ENCODE measurements at regions not wholly inside any gene's neighbourhood (a gene's known extent, or its start where the extent isn't known, plus 50 kb on each side); places are given as distances from the start of the nearest gene placed in this dataset.
A peak's percentile ranks its signal among the peaks of the same experiment; 100 is the strongest.

GRCh38 chr3:18572809-18573208, 147.7 kb upstream of the SATB1 start:
- Histone ChIP-seq H3K9me3 (ENCODE audit: control insufficient read depth, low read length) (no peaks in the 10 kb centered on the region), H3K27me3 (ENCODE audit: control insufficient read depth, insufficient read depth, low read length) (no peaks in the 10 kb centered on the region), H3K4me3 (ENCODE audit: low read depth, low read length) (no peak overlapping the region), H3K4me1 (no peaks in the 10 kb centered on the region), H3K4me2 (ENCODE audit: low read length) (no peak overlapping the region), H3K36me3 (ENCODE audit: control insufficient read depth, insufficient read depth, low read length) (no peaks in the 10 kb centered on the region), H3K27ac (no peak overlapping the region), H2AFZ (no peak overlapping the region), H3K9ac (no peak overlapping the region), H3K79me2 (no peaks in the 10 kb centered on the region)
- no peak for TF ChIP-seq CTCF (IDR thresholded peaks at IDR 0.05)

DNA sequence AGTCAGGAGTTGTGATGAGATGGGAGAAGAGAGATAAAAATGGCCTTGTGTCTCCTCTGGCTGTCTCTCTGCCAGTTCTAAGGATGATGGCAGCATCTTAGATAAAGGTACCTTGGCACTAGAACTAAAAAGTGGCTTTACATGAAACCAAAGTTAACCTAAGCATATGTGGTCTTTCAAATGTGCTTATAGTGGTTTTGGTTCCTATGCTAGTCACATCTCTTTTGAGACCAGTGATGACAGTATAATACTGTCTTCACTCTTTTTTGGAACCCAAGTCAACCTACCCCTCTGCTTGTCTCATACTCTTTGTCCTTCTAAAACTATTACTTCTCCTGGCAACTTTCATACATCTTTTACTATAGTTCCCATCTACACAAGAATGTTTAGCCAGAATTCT, 142.2 kb upstream of the SATB1 start:
- Histone ChIP-seq H3K27me3 (ENCODE audit: control insufficient read depth, insufficient read depth, low read length) (no peaks in the 10 kb centered on the region), H3K4me1 (no peaks in the 10 kb centered on the region), H3K27ac (no peak overlapping the region), H3K79me2 (no peaks in the 10 kb centered on the region), H3K9ac (no peak overlapping the region), H3K4me2 (ENCODE audit: low read length) (no peak overlapping the region), H2AFZ (no peak overlapping the region), H3K36me3 (ENCODE audit: control insufficient read depth, insufficient read depth, low read length) (no peaks in the 10 kb centered on the region), H3K9me3 (ENCODE audit: control insufficient read depth, low read length) (no peaks in the 10 kb centered on the region), H3K4me3 (ENCODE audit: low read depth, low read length) (no peak overlapping the region)
- no peak for TF ChIP-seq CTCF (IDR thresholded peaks at IDR 0.05)

- Histone ChIP-seq H3K27ac (no peak overlapping the region), H3K9ac (no peak overlapping the region), H3K4me2 (ENCODE audit: low read length) (no peak overlapping the region), H3K4me3 (ENCODE audit: low read depth, low read length) (no peak overlapping the region), H3K79me2 (no peaks in the 10 kb centered on the region), H3K36me3 (ENCODE audit: control insufficient read depth, insufficient read depth, low read length) (no peaks in the 10 kb centered on the region), H2AFZ (no peak overlapping the region), H3K4me1 (no peaks in the 10 kb centered on the region), H3K27me3 (ENCODE audit: control insufficient read depth, insufficient read depth, low read length) (no peaks in the 10 kb centered on the region), H3K9me3 (ENCODE audit: control insufficient read depth, low read length) (no peaks in the 10 kb centered on the region)
- no peak for TF ChIP-seq CTCF (IDR thresholded peaks at IDR 0.05)
These were observed 137.4 kb upstream of the SATB1 start for GRCh38 chr3:18562364-18563154.

DNA sequence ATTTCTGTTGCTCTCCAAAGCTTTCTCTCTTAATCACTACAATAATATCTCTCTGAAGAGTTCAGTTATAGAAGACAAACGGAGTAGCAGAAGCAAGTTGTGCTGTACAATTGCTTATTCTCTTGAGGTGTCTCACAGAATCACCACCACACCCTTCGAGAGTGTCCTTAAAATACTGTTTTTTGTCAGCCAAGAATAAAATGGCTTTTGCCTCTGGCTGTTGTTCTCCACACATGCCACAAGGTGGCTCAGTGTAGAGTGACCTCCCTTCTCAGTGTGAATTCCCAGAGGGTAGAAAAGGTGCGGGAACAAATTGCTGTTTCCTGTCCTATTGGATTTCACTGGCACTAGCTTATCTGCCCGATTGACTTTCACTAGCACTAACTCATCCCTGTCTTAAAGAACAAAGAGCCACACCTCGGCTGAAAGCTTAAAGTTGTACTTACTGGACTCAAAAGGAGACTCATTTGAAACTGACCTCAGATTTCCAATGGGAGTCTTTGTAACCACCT, 134.2 kb upstream of the SATB1 start:
- Histone ChIP-seq H3K27ac (no peak overlapping the region), H3K36me3 (ENCODE audit: control insufficient read depth, insufficient read depth, low read length) (no peaks in the 10 kb centered on the region), H3K79me2 (no peaks in the 10 kb centered on the region), H3K9me3 (ENCODE audit: control insufficient read depth, low read length) (no peaks in the 10 kb centered on the region), H3K27me3 (ENCODE audit: control insufficient read depth, insufficient read depth, low read length) (no peaks in the 10 kb centered on the region), H2AFZ (peak overlapping the region; percentile 4), H3K4me2 (ENCODE audit: low read length) (peak overlapping the region; percentile 52), H3K4me1 (no peaks in the 10 kb centered on the region), H3K9ac (no peak overlapping the region), H3K4me3 (ENCODE audit: low read depth, low read length) (no peak overlapping the region)
- peak; percentile 76 for TF ChIP-seq CTCF (IDR thresholded peaks at IDR 0.05)

DNA sequence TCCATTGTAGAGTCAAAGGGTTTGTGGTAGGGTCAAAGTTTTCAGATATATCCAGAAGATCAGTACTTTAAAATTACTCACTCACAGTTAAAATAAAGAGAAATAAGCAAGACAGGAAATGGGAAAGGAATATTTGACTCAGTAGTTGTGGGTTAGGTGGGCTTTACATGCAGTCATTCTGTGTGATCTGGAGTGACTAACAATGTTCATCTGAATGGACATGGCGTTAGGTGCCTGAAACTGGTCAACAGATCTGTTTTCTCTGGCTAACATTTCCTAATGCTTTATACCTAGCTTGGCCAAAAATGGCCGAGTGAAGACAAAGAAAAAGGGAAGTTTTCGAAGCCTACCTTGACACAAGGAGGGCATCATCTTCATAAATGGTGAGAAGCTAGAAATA, 133.4 kb upstream of the SATB1 start:
- H3K4me3 ChIP-seq (ENCODE audit: low read depth, low read length), result no peak overlapping the region
- H3K27ac ChIP-seq, result no peak overlapping the region
- H3K36me3 ChIP-seq (ENCODE audit: control insufficient read depth, insufficient read depth, low read length), result no peaks in the 10 kb centered on the region
- no peak overlapping the region for H3K4me2 ChIP-seq (ENCODE audit: low read length)
- no peak overlapping the region for H2AFZ ChIP-seq
- no peaks in the 10 kb centered on the region for H3K9me3 ChIP-seq (ENCODE audit: control insufficient read depth, low read length)
- no peaks in the 10 kb centered on the region for H3K27me3 ChIP-seq (ENCODE audit: control insufficient read depth, insufficient read depth, low read length)
- H3K79me2 ChIP-seq, result no peaks in the 10 kb centered on the region
- TF ChIP-seq CTCF (IDR thresholded peaks at IDR 0.05), result no peak
- no peaks in the 10 kb centered on the region for H3K4me1 ChIP-seq
- no peak overlapping the region for H3K9ac ChIP-seq

All from parathyroid adenoma (tissue), 2 donors.